IMR-90 (cell line): ENCODE measurements at regions not wholly inside any gene's neighbourhood (a gene's known extent, or its start where the extent isn't known, plus 50 kb on each side); places are given as distances from the start of the nearest gene placed in this dataset.

Source experiments
- ATAC-seq: fragments of 200-7000 bp; cut with Tn5 transposase; 2 replicates; pipeline ENCODE4 v1.9.1; 2020; ENCODE audit warnings: low read depth, mild to moderate bottlenecking, moderate library complexity
- BruUV-seq: library from RNA; stranded (reverse); fragments of 400-500 nt; replicated peaks from 2 replicates; lab custom pipeline; 2021; lab: Mats Ljungman, UMichigan
- CTCF ChIA-PET: fragments of 300-600 bp; formaldehyde crosslinking; extraction: SDS; loops from one replicate; lab custom pipeline; 2021; ENCODE audit warnings: antibody characterized with exemption; lab: Yijun Ruan, JAX
- POLR2A ChIA-PET: fragments of 300-600 bp; sonication (Branson Sonifier 250); formaldehyde crosslinking; loops from one replicate; lab custom pipeline; 2022; ENCODE audit warnings: antibody characterized with exemption; ENCODE audit not compliant: unreplicated experiment; lab: Charles Lee
- DNase-seq: peaks from one replicate; pipeline ENCODE4 v3.0.0; 2013
- H2AFZ ChIP-seq: replicated peaks from 2 replicates; pipeline ENCODE3; 2013; ENCODE audit warnings: low read length, mild to moderate bottlenecking; ENCODE audit not compliant: poor library complexity
- H2AK5ac ChIP-seq: 2 replicates; pipeline ENCODE4 v1.6.1; 2013; ENCODE audit warnings: low read depth, low read length, inconsistent platforms
- H2AK9ac ChIP-seq: replicated peaks from 2 replicates; pipeline ENCODE3; 2013; ENCODE audit warnings: mild to moderate bottlenecking, low read depth, low read length, moderate library complexity; ENCODE audit not compliant: poor library complexity
- H2BK120ac ChIP-seq: 2 replicates; pipeline ENCODE4 v1.6.1; 2013; ENCODE audit warnings: low read depth, low read length, inconsistent platforms
- H2BK15ac ChIP-seq: 3 replicates; pipeline ENCODE4 v1.6.1; 2013; ENCODE audit warnings: low read depth, low read length, inconsistent platforms
- H2BK20ac ChIP-seq: 2 replicates; pipeline ENCODE4 v1.6.1; 2013; ENCODE audit warnings: low read depth, mild to moderate bottlenecking, inconsistent platforms, low read length, moderate library complexity
- H2BK5ac ChIP-seq: 2 replicates; pipeline ENCODE4 v1.6.1; 2013; ENCODE audit warnings: mild to moderate bottlenecking, low read depth, low read length, inconsistent platforms; ENCODE audit not compliant: poor library complexity, severe bottlenecking
- H3K14ac ChIP-seq: replicated peaks from 2 replicates; pipeline ENCODE4 v1.6.1; 2013; ENCODE audit warnings: low read depth, low read length, inconsistent platforms
- H3K18ac ChIP-seq: 2 replicates; pipeline ENCODE4 v1.6.1; 2013; ENCODE audit warnings: low read depth, low read length, control low read depth
- H3K23ac ChIP-seq: 2 replicates; pipeline ENCODE4 v1.6.1; 2013; ENCODE audit warnings: low read depth, low read length, inconsistent platforms
- H3K27ac ChIP-seq: 2 replicates; pipeline ENCODE4 v1.5.1; 2013; ENCODE audit warnings: mild to moderate bottlenecking, control low read depth, low read length; ENCODE audit not compliant: insufficient read depth
- H3K27me3 ChIP-seq: 2 replicates; pipeline ENCODE4 v1.6.1; 2013; ENCODE audit warnings: low read length; ENCODE audit not compliant: control insufficient read depth, insufficient read depth
- H3K36me3 ChIP-seq: 2 replicates; pipeline ENCODE4 v1.6.1; 2013; ENCODE audit warnings: low read length, mixed read lengths; ENCODE audit not compliant: control insufficient read depth, insufficient read depth
- H3K4ac ChIP-seq: 2 replicates; pipeline ENCODE4 v1.6.1; 2013; ENCODE audit warnings: low read depth, low read length, inconsistent platforms
- H3K4me1 ChIP-seq: 2 replicates; pipeline ENCODE4 v1.6.1; 2013; ENCODE audit warnings: low read length, mixed read lengths; ENCODE audit not compliant: control insufficient read depth, insufficient read depth
- H3K4me2 ChIP-seq: 2 replicates; pipeline ENCODE4 v1.6.1; 2013; ENCODE audit warnings: low read depth, mild to moderate bottlenecking, control low read depth, low read length, moderate library complexity
- H3K4me3 ChIP-seq: 2 replicates; pipeline ENCODE4 v1.5.1; 2013; ENCODE audit warnings: low read depth, mild to moderate bottlenecking, control low read depth, low read length, moderate library complexity; ENCODE audit not compliant: insufficient read depth
- H3K56ac ChIP-seq: 2 replicates; pipeline ENCODE4 v1.6.1; 2013; ENCODE audit warnings: low read length, inconsistent platforms; ENCODE audit not compliant: insufficient read depth; ENCODE audit errors: extremely low read depth
- H3K79me1 ChIP-seq, 2 experiments: 2 replicates each; pipeline ENCODE4 v1.6.1; 2013; ENCODE audit warnings: low read length in 2 of 2, inconsistent platforms in 1 of 2, low read depth in 1 of 2
- H3K9ac ChIP-seq: 2 replicates; pipeline ENCODE4 v1.6.1; 2013; ENCODE audit warnings: low read depth, low read length, control low read depth
- H3K9me1 ChIP-seq: 2 replicates; pipeline ENCODE4 v1.6.1; 2013; ENCODE audit warnings: low read length, inconsistent platforms; ENCODE audit not compliant: insufficient read depth
- H3K9me3 ChIP-seq: 2 replicates; pipeline ENCODE4 v1.6.1; 2013; ENCODE audit warnings: low read length; ENCODE audit not compliant: control insufficient read depth, insufficient read depth
- H4K20me1 ChIP-seq: 2 replicates; pipeline ENCODE4 v1.6.1; 2013; ENCODE audit warnings: low read length, inconsistent platforms; ENCODE audit not compliant: insufficient read depth
- H4K5ac ChIP-seq: 2 replicates; pipeline ENCODE4 v1.6.1; 2013; ENCODE audit warnings: mild to moderate bottlenecking, low read depth, low read length, control low read depth
- H4K8ac ChIP-seq, 2 experiments: 2 replicates each; pipeline ENCODE4 v1.6.1; 2013; ENCODE audit warnings: low read depth in 2 of 2, low read length in 2 of 2, control low read depth in 1 of 2, inconsistent platforms in 1 of 2
- H4K91ac ChIP-seq: 2 replicates; pipeline ENCODE4 v1.6.1; 2013; ENCODE audit warnings: low read depth, low read length, inconsistent platforms; ENCODE audit not compliant: insufficient read depth
- CHD1 ChIP-seq: IDR thresholded peaks from 2 replicates; pipeline ENCODE4 v1.6.1; 2012; ENCODE audit warnings: low read depth, low read length, improper control_type of control experiment
- CTCF ChIP-seq: conservative IDR thresholded peaks from 2 replicates; pipeline ENCODE4 v1.5.1; 2012; ENCODE audit warnings: mild to moderate bottlenecking, low read depth, low read length, improper control_type of control experiment
- ELK1 ChIP-seq: fragments of 150-350 bp; IDR thresholded peaks from 2 replicates; pipeline ENCODE4 v1.6.1; 2016; ENCODE audit warnings: low read depth, mild to moderate bottlenecking, low read length, moderate library complexity, borderline replicate concordance
- RAD21 ChIP-seq: IDR thresholded peaks from 2 replicates; pipeline ENCODE4 v1.6.1; 2012; ENCODE audit warnings: low read length, improper control_type of control experiment
- RCOR1 ChIP-seq: IDR thresholded peaks from 2 replicates; pipeline ENCODE4 v1.6.1; 2012; ENCODE audit warnings: mild to moderate bottlenecking, low read length, improper control_type of control experiment; ENCODE audit not compliant: insufficient replicate concordance
- WGBS, 2 experiments: methylation state at CpG; one replicate each; pipeline versions ENCODE4 v1.1.5 to v1.1.7; 2013; ENCODE audit warnings: missing lambda C conversion rate in 2 of 2; ENCODE audit not compliant: insufficient read length in 1 of 2; ENCODE audit errors: extremely low coverage in 2 of 2; 5-methylcytosine and 5-hydroxymethylcytosine counted together
- dilution Hi-C: fragments of 300-500 bp; cut with HindIII; formaldehyde crosslinking; loops from one replicate; pipeline ENCODE4 v1.14.3; 2018; ENCODE audit warnings: low sequenced_read_pairs; ENCODE audit not compliant: unreplicated experiment
- in situ Hi-C: fragments of 300-500 bp; cut with MboI; formaldehyde crosslinking; loops from 3 replicates; pipeline ENCODE4 v1.14.3; 2019; ENCODE audit warnings: low sequenced_read_pairs, inconsistent platforms, mixed read lengths
- intact Hi-C: fragments of 100-400 bp; cut with micrococcal nuclease; formaldehyde crosslinking; loops from 2 replicates; pipeline ENCODE4 v1.10.0; 2022

- H2BK5ac ChIP-seq: no peak overlapping the region
- no peak overlapping the region for H2BK20ac ChIP-seq
- H3K4ac ChIP-seq: no peak overlapping the region
- no peaks in the 10 kb centered on the region for H3K36me3 ChIP-seq
- ChIA-PET POLR2A (interaction anchor here (0.6 kb wide), 1 partner anchor 61 kb away, joined by 3 read pairs; no protein-coding TSS in a partner anchor), CTCF (no interaction called here)
- H3K4me3 ChIP-seq: no peak overlapping the region
- no peaks in the 10 kb centered on the region for H3K79me1 ChIP-seq
- no peak overlapping the region for H3K14ac ChIP-seq
- H4K20me1 ChIP-seq: no peaks in the 10 kb centered on the region
- H3K4me1 ChIP-seq: no peaks in the 10 kb centered on the region
- no peak overlapping the region for H3K27ac ChIP-seq
- no peaks in the 10 kb centered on the region; the same call in none of the 2 replicates for H3K27me3 ChIP-seq
- H3K23ac ChIP-seq: no peak overlapping the region
- DNase-seq: no peak
- H2BK120ac ChIP-seq: no peak overlapping the region
- H4K91ac ChIP-seq: no peak overlapping the region
- no peak overlapping the region for H2AK9ac ChIP-seq
- H2AK5ac ChIP-seq: no peak overlapping the region
- BruUV-seq: no TSS peak
- dilution Hi-C loops (no loop called here), in situ Hi-C loops (no loop called here), intact Hi-C loops (no loop called here)
- H3K9me3 ChIP-seq: peaks cover 2% of the 10 kb centered on the region; the same call in 1 of the 2 replicates
- no peak overlapping the region for H2AFZ ChIP-seq
- no peak overlapping the region for H3K56ac ChIP-seq
- ATAC-seq: no peak
- H3K9me1 ChIP-seq: no peaks in the 10 kb centered on the region
- no peak overlapping the region for H2BK15ac ChIP-seq
- no peak overlapping the region for H3K4me2 ChIP-seq
- TF ChIP-seq RAD21 (no peak), ELK1 (no peak), CTCF (no peak), RCOR1 (no peak), CHD1 (no peak)
- H3K9ac ChIP-seq: no peak overlapping the region
- no peak overlapping the region for H4K8ac ChIP-seq
- no CpG with 5 or more reads among the region's 2 CpGs for WGBS, 2 experiments
- no peak overlapping the region for H4K5ac ChIP-seq
- no peak overlapping the region for H3K18ac ChIP-seq
Observed at GRCh38 chr3:70880421-70880820, 568.0 kb upstream of the MDFIC2 start.
